NCI-H1694 (cell line): ENCODE measurements at regions not wholly inside any gene's neighbourhood (a gene's known extent, or its start where the extent isn't known, plus 50 kb on each side); places are given as distances from the start of the nearest gene placed in this dataset.
A peak's percentile ranks its signal among the peaks of the same experiment; 100 is the strongest.
"Not testable (repeated sequence)": the region's sequence is repeated elsewhere in the genome, so short reads cannot be mapped to it uniquely, and the experiment has no call there.

Experiments
- DNase-seq: peaks from one replicate; lab custom pipeline; 2025; lab: John Stamatoyannopoulos, UW

DNA sequence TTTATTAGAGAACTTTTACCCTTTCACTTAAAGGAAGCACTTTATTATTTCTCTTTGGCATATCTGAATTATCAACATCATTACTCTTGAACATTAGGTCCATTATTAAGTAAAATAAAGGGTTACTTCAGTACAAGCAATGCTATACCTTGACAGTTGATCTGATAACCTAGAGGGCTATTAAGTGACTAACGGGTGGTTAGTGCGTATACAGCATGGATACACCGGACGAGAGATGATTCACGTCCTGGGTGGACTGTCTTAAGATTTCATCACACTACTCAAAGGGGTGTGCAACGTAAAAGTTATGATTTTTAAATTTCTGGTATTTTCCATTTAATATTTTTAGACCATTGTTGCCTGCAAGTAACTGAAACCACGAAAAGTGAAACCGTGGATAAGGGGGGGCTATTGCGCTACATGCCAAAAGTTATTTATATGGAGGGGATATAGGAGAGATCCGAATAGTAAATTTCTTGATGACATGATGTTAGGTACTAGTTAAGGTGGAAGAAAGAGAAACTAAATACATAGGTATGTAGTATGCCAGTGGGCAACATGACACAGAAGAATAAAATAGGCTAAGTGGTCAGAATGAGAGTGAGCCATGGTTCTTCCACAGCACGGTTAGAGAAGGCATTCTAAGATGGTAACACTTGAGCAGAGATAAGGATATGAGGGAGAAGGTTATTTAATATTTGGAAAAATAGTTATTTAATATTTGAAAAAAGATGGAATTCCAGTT is 230.8 kb upstream of the ANKRD50 start:
- no peak for DNase-seq

DNA sequence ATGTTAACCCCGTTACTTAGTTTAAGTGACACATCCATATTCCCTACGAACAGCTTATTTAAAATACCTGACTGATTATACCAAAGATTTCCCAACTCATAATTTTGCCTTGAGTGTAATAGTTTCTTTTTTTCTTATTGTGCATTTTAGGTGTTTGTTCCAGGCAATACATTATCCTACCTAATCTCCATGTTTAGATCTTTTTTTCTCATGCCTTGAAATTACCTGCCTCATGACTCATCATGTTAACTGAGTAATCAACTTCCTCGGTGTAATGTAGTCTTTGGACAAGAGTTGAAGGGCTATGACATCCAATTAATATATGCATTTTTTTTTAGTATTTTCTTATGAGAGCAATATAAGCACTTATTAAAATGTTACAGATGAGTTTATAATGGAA is 228.7 kb upstream of the ANKRD50 start:
- DNase-seq, result no peak

DNA sequence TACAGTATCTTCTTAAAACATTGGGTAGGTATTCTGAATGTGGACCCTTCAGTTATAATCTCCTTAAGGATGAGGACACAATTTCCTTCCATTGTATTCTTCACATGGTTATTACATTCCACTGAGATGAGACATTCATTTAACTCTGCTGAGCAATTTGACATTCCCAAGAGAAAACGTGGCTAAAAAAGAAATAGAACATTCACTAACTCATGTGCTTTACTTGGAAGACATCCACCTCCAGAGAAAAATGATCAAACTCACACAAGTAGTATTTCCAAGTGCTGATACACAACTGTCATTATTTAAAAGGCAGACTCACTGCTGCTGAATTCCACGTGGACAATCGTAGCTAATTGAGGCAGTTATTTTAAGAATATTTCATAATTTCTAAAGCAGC is 227.9 kb upstream of the ANKRD50 start:
- DNase-seq, result no peak

DNA sequence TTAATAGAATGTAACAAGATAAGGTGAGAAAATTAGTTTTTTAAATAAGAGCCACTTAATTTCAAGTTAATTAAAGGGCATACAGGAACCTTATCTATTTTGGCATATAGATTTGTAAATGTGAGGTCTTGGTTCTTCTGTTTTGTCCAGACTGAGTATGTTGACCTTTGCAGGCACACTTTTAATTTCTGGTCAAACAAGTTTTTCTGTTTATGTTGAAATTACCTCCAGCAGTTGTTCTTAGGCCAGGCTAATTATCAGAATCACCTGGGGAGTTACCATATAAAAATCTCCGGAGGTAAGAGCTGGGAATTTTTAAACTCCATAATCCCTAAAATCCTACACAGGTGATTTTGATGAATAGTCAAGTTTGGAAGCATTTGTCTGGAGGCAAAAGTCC is 227.4 kb upstream of the ANKRD50 start:
- DNase-seq, result no peak

DNA sequence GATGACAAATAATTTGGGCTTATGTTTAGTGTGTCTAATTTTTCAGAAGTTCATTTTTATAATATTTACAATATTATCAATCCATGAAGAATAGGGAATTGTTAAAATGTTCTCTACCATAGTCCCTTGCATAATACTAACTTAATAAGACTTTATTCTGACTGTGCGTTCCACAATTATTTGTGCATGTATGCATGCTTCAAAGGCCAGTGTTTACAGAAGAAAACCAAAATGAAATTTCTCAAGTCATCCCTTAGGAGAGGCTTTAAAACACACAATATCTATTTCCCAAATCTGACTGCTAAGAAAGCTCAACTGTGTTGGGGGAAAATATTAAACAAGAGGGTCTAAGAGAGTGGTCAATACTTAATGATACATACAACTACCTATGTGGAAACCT is 226.3 kb upstream of the ANKRD50 start:
- DNase-seq, result no peak

- no peak for DNase-seq
Observed at GRCh38 chr4:124937993-124938392, 225.5 kb upstream of the ANKRD50 start.

- DNase-seq, result peak; percentile 79
Observed at GRCh38 chr4:124936427-124936826, 223.9 kb upstream of the ANKRD50 start.

DNA sequence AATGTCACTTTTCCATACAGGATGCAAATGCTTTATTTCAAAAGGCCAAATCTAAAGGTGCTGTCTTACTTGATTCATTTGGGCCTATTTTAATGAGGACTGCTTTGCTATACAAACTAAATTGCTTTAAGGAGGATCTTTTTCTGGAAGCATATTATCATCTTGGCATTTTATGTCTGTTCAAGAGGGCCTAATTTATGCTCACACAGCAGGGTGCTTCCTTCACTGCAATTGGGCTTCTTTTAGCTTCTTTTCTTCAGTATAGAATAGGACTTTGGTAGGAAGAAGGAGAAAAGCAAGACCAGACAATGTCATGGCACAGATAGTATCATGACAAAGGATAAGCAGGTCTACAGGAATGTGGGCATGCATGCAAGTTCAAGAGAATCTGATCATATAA is 222.4 kb upstream of the ANKRD50 start:
- no peak for DNase-seq

DNA sequence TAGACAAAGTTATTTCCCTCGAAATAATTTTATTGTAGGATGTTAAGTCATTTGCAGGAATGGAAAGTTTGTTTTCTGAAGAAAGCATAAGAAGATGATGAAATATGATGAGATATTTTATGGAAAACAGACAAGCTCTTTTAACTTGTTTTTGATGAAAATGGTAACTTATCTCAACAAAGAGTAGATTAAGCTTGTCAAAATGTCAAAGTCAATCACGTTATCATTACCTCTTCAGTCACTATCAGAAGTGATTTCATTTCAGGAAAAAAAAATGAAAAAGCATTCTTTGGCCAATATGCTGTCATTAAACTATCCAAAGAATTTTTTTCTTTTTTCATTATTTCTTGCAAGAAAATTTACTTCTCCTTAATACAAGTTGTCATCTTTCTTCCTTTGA is 221.0 kb upstream of the ANKRD50 start:
- DNase-seq, result no peak

DNA sequence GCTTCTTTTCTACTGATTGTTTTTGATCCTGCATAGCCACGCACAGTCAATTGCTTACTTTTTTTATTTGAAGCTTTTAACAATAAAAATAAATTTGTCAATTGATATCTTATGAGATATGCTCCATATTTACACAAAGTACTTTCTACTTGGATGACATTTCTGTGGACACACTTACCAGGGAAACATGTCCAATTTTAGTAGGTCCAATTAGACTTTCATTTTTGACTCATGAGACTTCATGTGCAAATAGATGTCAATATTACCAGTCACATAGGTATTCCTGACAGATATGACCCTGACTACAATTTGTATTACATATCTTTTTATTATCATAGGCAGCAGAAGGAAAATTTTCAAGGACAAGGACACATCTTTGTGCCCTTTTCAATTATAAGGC is 219.9 kb upstream of the ANKRD50 start:
- DNase-seq, result no peak

DNA sequence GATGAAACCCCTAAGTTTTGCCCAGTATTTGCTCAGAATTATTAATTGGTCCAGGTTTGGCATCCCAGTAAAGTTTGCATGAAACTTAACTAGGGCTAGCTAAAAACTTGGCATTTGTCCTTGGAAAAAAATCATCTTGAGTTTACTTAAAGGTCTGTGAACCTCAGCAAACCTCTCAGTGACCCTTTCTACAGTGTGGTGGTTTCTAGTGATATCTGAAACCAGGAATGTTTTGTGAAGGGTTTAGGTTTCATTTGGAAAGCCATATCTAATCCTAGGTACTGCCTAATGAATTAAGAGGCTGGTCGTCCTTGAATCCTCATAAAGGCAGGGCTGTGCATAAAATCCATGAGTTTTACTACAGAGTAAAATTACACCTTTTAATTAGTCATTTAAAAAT is 218.5 kb upstream of the ANKRD50 start:
- DNase-seq, result no peak

GRCh38 chr4:124922748-124923147 is 210.2 kb upstream of the ANKRD50 start:
- not testable (repeated sequence) for DNase-seq

- DNase-seq, result no peak
Observed at GRCh38 chr4:124918559-124919122, 206.1 kb upstream of the ANKRD50 start.

- no peak for DNase-seq
Observed at GRCh38 chr4:124915073-124915472, 202.5 kb upstream of the ANKRD50 start.

DNA sequence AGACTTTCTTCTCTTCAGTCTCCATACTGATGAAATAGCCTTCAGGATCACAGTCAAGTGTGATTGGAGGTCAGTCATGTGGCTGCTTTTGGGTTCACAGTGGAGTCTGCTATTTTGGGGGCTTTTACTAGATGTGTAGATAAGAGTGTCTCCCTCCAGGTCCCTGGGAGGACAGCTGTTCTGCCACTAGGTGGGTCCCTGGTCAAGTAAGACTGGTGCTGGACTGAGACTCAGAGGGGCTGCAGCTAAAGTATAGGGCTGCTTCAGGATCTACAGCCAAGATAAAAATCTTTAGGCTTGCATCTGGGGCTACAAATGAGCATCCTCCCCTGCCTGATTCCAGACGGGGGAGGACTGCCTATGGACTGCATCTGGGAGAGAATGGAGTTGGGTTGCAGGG is 200.7 kb upstream of the ANKRD50 start:
- DNase-seq, result no peak

GRCh38 chr4:124910327-124910726 is 197.8 kb upstream of the ANKRD50 start:
- no peak for DNase-seq

DNA sequence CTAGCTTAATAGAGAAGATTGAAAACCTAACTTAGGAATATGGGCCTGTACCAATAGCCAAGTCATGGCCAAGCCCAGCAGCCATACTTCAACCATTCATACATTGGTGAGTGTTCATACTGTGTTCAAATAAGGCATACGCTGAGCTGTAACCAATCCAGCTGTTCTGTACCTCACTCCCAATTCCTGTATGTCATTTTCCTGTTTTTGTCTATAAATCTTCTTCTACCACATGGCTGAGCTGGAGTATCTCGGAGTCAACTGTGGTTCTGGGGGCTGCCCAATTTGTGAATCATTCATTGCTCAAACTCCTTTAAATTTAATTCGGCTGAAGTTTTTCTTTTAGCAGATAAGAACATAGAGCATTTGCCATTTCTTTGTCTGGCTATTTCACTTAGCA is 195.3 kb upstream of the ANKRD50 start:
- no peak for DNase-seq

- DNase-seq, result no peak
Observed at GRCh38 chr4:124905441-124905840, 192.9 kb upstream of the ANKRD50 start.

GRCh38 chr4:124904723-124905388 is 192.3 kb upstream of the ANKRD50 start:
- no peak for DNase-seq

- DNase-seq, result peak; percentile 17
Observed at GRCh38 chr4:124903995-124904722, 191.6 kb upstream of the ANKRD50 start.

DNA sequence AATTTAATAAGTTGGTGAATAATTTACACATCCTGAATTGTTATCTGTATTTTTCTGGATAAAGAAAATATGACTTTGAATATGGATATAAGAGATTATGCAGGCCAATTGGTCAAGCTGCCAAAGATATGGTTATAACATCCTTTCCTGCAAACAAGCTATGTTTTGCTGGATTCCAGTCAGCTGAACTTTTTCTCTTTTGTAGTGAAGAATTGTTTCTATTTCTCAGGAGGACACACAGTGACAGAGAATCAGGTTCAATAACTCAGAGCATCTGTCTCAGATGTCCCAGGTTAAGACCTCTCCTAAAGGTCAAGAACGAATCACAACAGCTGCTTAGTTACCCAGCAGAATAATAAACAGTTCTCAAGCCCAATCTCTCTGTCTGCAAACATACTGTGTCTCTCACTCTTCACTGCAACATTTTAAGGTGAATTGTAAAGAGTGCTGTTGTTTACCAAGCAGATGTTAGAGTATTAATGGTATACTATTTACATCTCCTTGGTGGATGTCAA is 189.5 kb upstream of the ANKRD50 start:
- DNase-seq, result no peak

DNA sequence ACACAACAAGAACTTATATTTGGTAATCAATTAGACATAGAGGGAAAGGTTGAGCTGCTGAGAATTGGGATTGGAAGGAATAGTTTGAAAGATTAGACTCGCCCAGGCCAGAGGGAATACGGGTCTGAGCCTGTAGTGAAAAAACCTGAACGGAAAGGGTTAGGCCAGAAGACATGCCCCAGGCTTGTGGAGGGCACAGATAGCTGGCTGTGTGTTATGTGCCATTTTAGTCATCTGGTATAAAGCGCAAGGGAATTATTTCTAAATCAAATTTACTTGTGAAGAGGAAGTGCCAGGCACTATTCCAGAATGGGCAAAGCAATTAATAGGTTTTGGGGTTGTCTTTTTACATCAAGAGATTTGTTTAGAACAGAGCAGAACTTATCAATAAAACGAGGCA is 187.5 kb upstream of the ANKRD50 start:
- no peak for DNase-seq

GRCh38 chr4:124890522-124890921 is 178.0 kb upstream of the ANKRD50 start:
- no peak for DNase-seq
